Upper lobe of left lung (tissue), 6 donors: ENCODE measurements at regions not wholly inside any gene's neighbourhood (a gene's known extent, or its start where the extent isn't known, plus 50 kb on each side); places are given as distances from the start of the nearest gene placed in this dataset.

Experiments
- ATAC-seq, 2 donors: fragments of 200-7000 bp; cut with Tn5 transposase; one replicate each; pipeline ENCODE4 v1.9.1; 2022; ENCODE audit warnings: mild to moderate bottlenecking in 2 of 2, moderate library complexity in 2 of 2; ENCODE audit not compliant: low FRiP score in 2 of 2
- DNase-seq, 2 donors: peaks; one replicate each; pipeline ENCODE4 v3.0.0-alpha.2; 2019 to 2020
- H3K27ac ChIP-seq, 4 donors: fragments of 200-600 bp; sonication (generic); one replicate each; pipeline ENCODE4 v1.5.1; 2016 to 2019
- H3K27me3 ChIP-seq, 4 donors: fragments of 200-600 bp; sonication (generic); one replicate each; pipeline ENCODE4 v1.5.1; 2017 to 2019
- H3K36me3 ChIP-seq, 4 donors: fragments of 200-600 bp; sonication (generic); one replicate each; pipeline ENCODE4 v1.5.1; 2016 to 2019
- H3K4me1 ChIP-seq, 4 donors: fragments of 200-600 bp; sonication (generic); one replicate each; pipeline ENCODE4 v1.5.1; 2018 to 2019
- H3K4me3 ChIP-seq, 4 donors: fragments of 200-600 bp; sonication (generic); one replicate each; pipeline ENCODE4 v1.5.1; 2017 to 2019; ENCODE audit warnings: mild to moderate bottlenecking in 2 of 4, moderate library complexity in 1 of 4
- H3K9me3 ChIP-seq, 4 donors: fragments of 200-600 bp; sonication (generic); one replicate each; pipeline ENCODE4 v1.5.1; 2018 to 2019
- EP300 ChIP-seq, 4 donors: sonication (generic); formaldehyde crosslinking; IDR thresholded peaks; one replicate each; pipeline ENCODE4 v1.5.1; 2017; ENCODE audit warnings: antibody characterized with exemption in 4 of 4, control low read depth in 2 of 4
- POLR2A ChIP-seq, 4 donors: fragments of 450-650 bp; IDR thresholded peaks; one replicate each; pipeline ENCODE4 v1.5.1; 2016 to 2017; ENCODE audit warnings: antibody characterized with exemption in 4 of 4, mild to moderate bottlenecking in 2 of 4
- POLR2AphosphoS5 ChIP-seq, 2 donors: sonication (generic); formaldehyde crosslinking; IDR thresholded peaks; one replicate each; pipeline ENCODE4 v1.5.1; 2017; ENCODE audit warnings: antibody characterized with exemption in 2 of 2
- WGBS, 2 donors: methylation state at CpG; one replicate each; pipeline ENCODE4 v1.1.5; 2017 to 2018; 5-methylcytosine and 5-hydroxymethylcytosine counted together
- TF ChIP-seq, protein P1 (sequence below), 6 experiments: fragments of 450-650 bp in 4 of 6; fragments of 200-600 bp in 2 of 6; sonication (generic) in 2 of 6; IDR thresholded peaks; one replicate each; pipeline ENCODE4 v1.5.1; 2016 to 2019; ENCODE audit warnings: antibody characterized with exemption in 6 of 6
- donor health status: DM: no; HTN: no; CAD: no; lungs with moderate emphysema.
- donor health status: DM: no; HTN: yes; CAD: no; lungs with severe emphysema.

- Histone ChIP-seq H3K27me3 (no peaks in the 10 kb centered on the region), H3K36me3 (no peaks in the 10 kb centered on the region), H3K9me3 (no peaks in the 10 kb centered on the region), H3K4me3 (no peak overlapping the region), H3K27ac (no peak overlapping the region), H3K4me1 (no peaks in the 10 kb centered on the region)
- ATAC-seq (no peak), DNase-seq (no peak)
- WGBS, 2 donors: 43 to 70% methylated on average over 1 of the region's 1 CpG
- TF ChIP-seq POLR2A (IDR thresholded peaks at IDR 0.05) (no peak), POLR2AphosphoS5 (IDR thresholded peaks at IDR 0.05) (no peak)
These were observed 300.1 kb upstream of the SLC8A1 start for GRCh38 chr2:40751981-40752380.

GRCh38 chr2:40752796-40753195 is 300.9 kb upstream of the SLC8A1 start:
- Histone ChIP-seq H3K36me3 (no peaks in the 10 kb centered on the region), H3K4me3 (no peak overlapping the region), H3K27me3 (no peaks in the 10 kb centered on the region), H3K4me1 (no peaks in the 10 kb centered on the region), H3K9me3 (no peaks in the 10 kb centered on the region), H3K27ac (no peak overlapping the region)
- no peak for ATAC-seq
- 70 to 71% methylated on average over 3 of the region's 3 CpGs for WGBS, 2 donors
- TF ChIP-seq POLR2AphosphoS5 (IDR thresholded peaks at IDR 0.05) (no peak), POLR2A (IDR thresholded peaks at IDR 0.05) (no peak), EP300 (IDR thresholded peaks at IDR 0.05) (no peak)
- TF ChIP-seq, protein P1, sequence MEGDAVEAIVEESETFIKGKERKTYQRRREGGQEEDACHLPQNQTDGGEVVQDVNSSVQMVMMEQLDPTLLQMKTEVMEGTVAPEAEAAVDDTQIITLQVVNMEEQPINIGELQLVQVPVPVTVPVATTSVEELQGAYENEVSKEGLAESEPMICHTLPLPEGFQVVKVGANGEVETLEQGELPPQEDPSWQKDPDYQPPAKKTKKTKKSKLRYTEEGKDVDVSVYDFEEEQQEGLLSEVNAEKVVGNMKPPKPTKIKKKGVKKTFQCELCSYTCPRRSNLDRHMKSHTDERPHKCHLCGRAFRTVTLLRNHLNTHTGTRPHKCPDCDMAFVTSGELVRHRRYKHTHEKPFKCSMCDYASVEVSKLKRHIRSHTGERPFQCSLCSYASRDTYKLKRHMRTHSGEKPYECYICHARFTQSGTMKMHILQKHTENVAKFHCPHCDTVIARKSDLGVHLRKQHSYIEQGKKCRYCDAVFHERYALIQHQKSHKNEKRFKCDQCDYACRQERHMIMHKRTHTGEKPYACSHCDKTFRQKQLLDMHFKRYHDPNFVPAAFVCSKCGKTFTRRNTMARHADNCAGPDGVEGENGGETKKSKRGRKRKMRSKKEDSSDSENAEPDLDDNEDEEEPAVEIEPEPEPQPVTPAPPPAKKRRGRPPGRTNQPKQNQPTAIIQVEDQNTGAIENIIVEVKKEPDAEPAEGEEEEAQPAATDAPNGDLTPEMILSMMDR (IDR thresholded peaks at IDR 0.05): no peak
- DNase-seq: no peak

DNA sequence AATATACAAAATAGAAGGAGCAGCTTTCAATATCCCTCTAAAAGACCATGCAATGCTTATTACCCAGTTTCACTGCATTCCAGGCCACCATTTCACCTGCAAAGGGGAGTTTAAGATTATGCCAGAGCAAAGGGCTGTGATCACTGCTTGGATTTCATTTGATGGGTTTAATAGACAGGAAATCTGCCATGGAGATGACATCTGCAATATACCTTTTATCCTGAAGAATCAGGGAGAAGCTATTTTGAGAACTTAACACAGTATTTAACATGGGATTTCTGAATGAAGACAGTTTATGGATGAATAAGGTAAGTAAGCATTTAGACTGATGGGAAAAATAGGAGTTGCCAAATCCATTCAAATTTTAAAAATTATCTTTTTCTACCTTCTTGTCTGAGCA is 303.0 kb upstream of the SLC8A1 start:
- Histone ChIP-seq H3K27ac (no peak overlapping the region), H3K36me3 (no peaks in the 10 kb centered on the region), H3K9me3 (no peaks in the 10 kb centered on the region), H3K4me1 (no peaks in the 10 kb centered on the region), H3K27me3 (no peaks in the 10 kb centered on the region), H3K4me3 (no peak overlapping the region)
- ATAC-seq: no peak
- TF ChIP-seq EP300 (IDR thresholded peaks at IDR 0.05): no peak
- TF ChIP-seq POLR2AphosphoS5 (IDR thresholded peaks at IDR 0.05): no peak
- TF ChIP-seq, protein P1 (IDR thresholded peaks at IDR 0.05): no peak
- TF ChIP-seq POLR2A (IDR thresholded peaks at IDR 0.05): no peak
- DNase-seq: no peak

- ATAC-seq: peak in 1 of 2 donors; percentile 36
- TF ChIP-seq EP300 (IDR thresholded peaks at IDR 0.05): no peak
- no peak for TF ChIP-seq POLR2A (IDR thresholded peaks at IDR 0.05)
- TF ChIP-seq, protein P1 (IDR thresholded peaks at IDR 0.05): no peak
- TF ChIP-seq POLR2AphosphoS5 (IDR thresholded peaks at IDR 0.05): no peak
- no peak for DNase-seq
- Histone ChIP-seq H3K27ac (no peak overlapping the region), H3K36me3 (no peaks in the 10 kb centered on the region), H3K4me3 (no peak overlapping the region), H3K9me3 (no peaks in the 10 kb centered on the region), H3K27me3 (no peaks in the 10 kb centered on the region), H3K4me1 (no peaks in the 10 kb centered on the region)
- 35 to 37% methylated on average over 4 of the region's 4 CpGs for WGBS, 2 donors
These were observed 306.7 kb upstream of the SLC8A1 start for GRCh38 chr2:40758401-40759155.

- peak in 1 of 2 donors; percentile 56 for ATAC-seq
- WGBS, 2 donors: 48% methylated on average over 5 of the region's 5 CpGs
- TF ChIP-seq EP300 (IDR thresholded peaks at IDR 0.05): no peak
- TF ChIP-seq, protein P1 (IDR thresholded peaks at IDR 0.05): peak in 4 of 6 experiments; percentile 30 to 47 (median 44)
- Histone ChIP-seq H3K27me3 (no peaks in the 10 kb centered on the region), H3K36me3 (no peaks in the 10 kb centered on the region), H3K27ac (no peak overlapping the region), H3K9me3 (no peaks in the 10 kb centered on the region), H3K4me3 (no peak overlapping the region), H3K4me1 (no peaks in the 10 kb centered on the region)
- peak in 1 of 2 donors; percentile 24 for DNase-seq
These were observed 308.3 kb upstream of the SLC8A1 start for GRCh38 chr2:40760071-40760666.
